ENCODE measurements at regions not wholly inside any gene's neighbourhood (a gene's known extent, or its start where the extent isn't known, plus 50 kb on each side); places are given as distances from the start of the nearest gene placed in this dataset.

- peaks cover 0 to 12% of the 10 kb centered on the region in 2 donors for H3K9me3 ChIP-seq (replicated peaks in 1 of 2; ENCODE audit: control insufficient read depth in 2 of 2, insufficient read depth in 1 of 2, low read depth in 1 of 2, low read length in 2 of 2)
- no CpG with 5 or more reads among the region's 60 CpGs for WGBS, 2 donors (ENCODE audit: extremely low coverage in 2 of 2, insufficient read length in 2 of 2, insufficient replicate concordance in 1 of 2)
These were observed 1076.3 kb downstream of the RPIA start for GRCh38 chr2:89767572-89768435.

DNA sequence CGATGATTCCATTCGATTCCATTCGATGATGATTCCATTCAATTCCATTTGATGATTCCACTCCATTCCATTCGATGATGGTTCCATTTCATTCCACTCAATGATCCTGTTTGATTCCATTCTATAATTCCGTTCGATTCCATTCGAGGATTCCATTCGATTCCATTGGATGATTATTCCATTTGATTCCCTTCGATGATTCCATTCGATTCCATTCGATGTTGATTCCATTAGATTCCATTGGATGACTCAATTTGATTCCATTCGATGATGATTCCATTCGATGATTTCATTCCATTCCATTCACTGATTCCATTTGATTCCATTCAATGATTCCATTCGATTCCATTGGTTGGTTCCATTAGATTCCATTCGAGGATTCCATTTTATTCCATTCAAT lies 1084.4 kb downstream of the RPIA start:
- DNase-seq (ENCODE audit: low spot score): no peak
- Histone ChIP-seq H3K4me1 (ENCODE audit: control insufficient read depth in 2 of 2, insufficient read depth in 1 of 2, low read depth in 1 of 2, low read length in 2 of 2) (no peaks in the 10 kb centered on the region), H3K23ac (ENCODE audit: low read depth, low read length, poor library complexity) (no peak overlapping the region), H3K79me1 (ENCODE audit: low read depth, low read length) (no peaks in the 10 kb centered on the region), H2BK15ac (ENCODE audit: low read length) (no peak overlapping the region), H3K9me3 (replicated peaks in 1 of 2; ENCODE audit: control insufficient read depth in 2 of 2, insufficient read depth in 1 of 2, low read depth in 1 of 2, low read length in 2 of 2) (peaks cover 5 to 7% of the 10 kb centered on the region in 2 donors), H3K18ac (ENCODE audit: low read length) (no peak overlapping the region), H3K14ac (ENCODE audit: low read length) (no peak overlapping the region), H4K91ac (ENCODE audit: low read depth, low read length, poor library complexity) (no peak overlapping the region), H2AFZ (ENCODE audit: low read length) (no peak overlapping the region), H3K36me3 (replicated peaks in 1 of 2; ENCODE audit: control insufficient read depth in 2 of 2, insufficient read depth in 2 of 2, low read length in 2 of 2) (no peaks in the 10 kb centered on the region), H3K4me3 (ENCODE audit: low read length in 2 of 2) (no peak overlapping the region), H2BK5ac (ENCODE audit: low read length) (no peak overlapping the region), H3K4ac (ENCODE audit: low read length) (no peak overlapping the region), H2BK12ac (ENCODE audit: low read length) (no peak overlapping the region), H2AK5ac (ENCODE audit: low read depth, low read length) (no peak overlapping the region), H2BK120ac (ENCODE audit: low read depth, low read length) (no peak overlapping the region), H4K8ac (ENCODE audit: low read depth, low read length) (no peak overlapping the region), H3K27me3 (ENCODE audit: control insufficient read depth in 3 of 3, insufficient read depth in 3 of 3, low read depth in 1 of 3, low read length in 3 of 3) (no peaks in the 10 kb centered on the region), H3K4me2 (ENCODE audit: insufficient read depth, low read length, poor library complexity, severe bottlenecking) (no peak overlapping the region), H3K9ac (ENCODE audit: low read depth, low read length, poor library complexity) (no peak overlapping the region), H3K27ac (replicated peaks; ENCODE audit: low read length) (no peak overlapping the region)
- no CpG with 5 or more reads among the region's 15 CpGs for WGBS, 2 donors (ENCODE audit: extremely low coverage in 2 of 2, insufficient read length in 2 of 2, insufficient replicate concordance in 1 of 2)

More at GRCh38 chr2:89767572-89768435, 1076.3 kb downstream of the RPIA start:
- Histone ChIP-seq H3K27ac (replicated peaks; ENCODE audit: low read length) (no peak overlapping the region), H3K4me3 (ENCODE audit: low read length in 2 of 2) (no peak overlapping the region), H3K14ac (ENCODE audit: low read length) (no peak overlapping the region), H3K36me3 (replicated peaks in 1 of 2; ENCODE audit: control insufficient read depth in 2 of 2, insufficient read depth in 2 of 2, low read length in 2 of 2) (no peaks in the 10 kb centered on the region), H3K79me1 (ENCODE audit: low read depth, low read length) (no peaks in the 10 kb centered on the region), H3K18ac (ENCODE audit: low read length) (no peak overlapping the region), H2BK5ac (ENCODE audit: low read length) (no peak overlapping the region), H2BK12ac (ENCODE audit: low read length) (no peak overlapping the region), H3K23ac (ENCODE audit: low read depth, low read length, poor library complexity) (no peak overlapping the region), H2BK120ac (ENCODE audit: low read depth, low read length) (no peak overlapping the region), H2BK15ac (ENCODE audit: low read length) (no peak overlapping the region), H2AK5ac (ENCODE audit: low read depth, low read length) (no peak overlapping the region), H3K4ac (ENCODE audit: low read length) (no peak overlapping the region), H3K4me2 (ENCODE audit: insufficient read depth, low read length, poor library complexity, severe bottlenecking) (peak overlapping the region; percentile 67), H4K91ac (ENCODE audit: low read depth, low read length, poor library complexity) (no peak overlapping the region), H3K4me1 (ENCODE audit: control insufficient read depth in 2 of 2, insufficient read depth in 1 of 2, low read depth in 1 of 2, low read length in 2 of 2) (no peaks in the 10 kb centered on the region), H2AFZ (ENCODE audit: low read length) (no peak overlapping the region), H4K8ac (ENCODE audit: low read depth, low read length) (no peak overlapping the region), H3K27me3 (ENCODE audit: control insufficient read depth in 3 of 3, insufficient read depth in 3 of 3, low read depth in 1 of 3, low read length in 3 of 3) (peaks cover 0 to 1% (median 0%) of the 10 kb centered on the region in 3 experiments), H3K9ac (ENCODE audit: low read depth, low read length, poor library complexity) (no peak overlapping the region)
- no peak for DNase-seq (ENCODE audit: low spot score)

- no peaks in the 10 kb centered on the region for H3K79me1 ChIP-seq (ENCODE audit: low read depth, low read length)
- H3K4me2 ChIP-seq (ENCODE audit: insufficient read depth, low read length, poor library complexity, severe bottlenecking): no peak overlapping the region
- H3K18ac ChIP-seq (ENCODE audit: low read length): no peak overlapping the region
- H2AFZ ChIP-seq (ENCODE audit: low read length): no peak overlapping the region
- no peak overlapping the region for H4K8ac ChIP-seq (ENCODE audit: low read depth, low read length)
- DNase-seq (ENCODE audit: low spot score): no peak
- no peaks in the 10 kb centered on the region for H3K4me1 ChIP-seq (ENCODE audit: control insufficient read depth in 2 of 2, insufficient read depth in 1 of 2, low read depth in 1 of 2, low read length in 2 of 2)
- H2BK15ac ChIP-seq (ENCODE audit: low read length): no peak overlapping the region
- no peak overlapping the region for H2BK5ac ChIP-seq (ENCODE audit: low read length)
- peaks cover 5 to 7% of the 10 kb centered on the region in 2 donors for H3K9me3 ChIP-seq (replicated peaks in 1 of 2; ENCODE audit: control insufficient read depth in 2 of 2, insufficient read depth in 1 of 2, low read depth in 1 of 2, low read length in 2 of 2)
- H3K4me3 ChIP-seq (ENCODE audit: low read length in 2 of 2): no peak overlapping the region
- H4K91ac ChIP-seq (ENCODE audit: low read depth, low read length, poor library complexity): no peak overlapping the region
- no peak overlapping the region for H3K9ac ChIP-seq (ENCODE audit: low read depth, low read length, poor library complexity)
- H2BK120ac ChIP-seq (ENCODE audit: low read depth, low read length): no peak overlapping the region
- H3K14ac ChIP-seq (ENCODE audit: low read length): no peak overlapping the region
- WGBS, 2 donors (ENCODE audit: extremely low coverage in 2 of 2, insufficient read length in 2 of 2, insufficient replicate concordance in 1 of 2): no CpG with 5 or more reads among the region's 15 CpGs
- no peak overlapping the region for H2BK12ac ChIP-seq (ENCODE audit: low read length)
- no peak overlapping the region for H3K27ac ChIP-seq (replicated peaks; ENCODE audit: low read length)
- no peaks in the 10 kb centered on the region for H3K36me3 ChIP-seq (replicated peaks in 1 of 2; ENCODE audit: control insufficient read depth in 2 of 2, insufficient read depth in 2 of 2, low read length in 2 of 2)
- H2AK5ac ChIP-seq (ENCODE audit: low read depth, low read length): no peak overlapping the region
- H3K4ac ChIP-seq (ENCODE audit: low read length): no peak overlapping the region
- H3K27me3 ChIP-seq (ENCODE audit: control insufficient read depth in 3 of 3, insufficient read depth in 3 of 3, low read depth in 1 of 3, low read length in 3 of 3): no peaks in the 10 kb centered on the region
- no peak overlapping the region for H3K23ac ChIP-seq (ENCODE audit: low read depth, low read length, poor library complexity)
These were observed 1088.8 kb downstream of the RPIA start for GRCh38 chr2:89780318-89780717.

GRCh38 chr2:89781962-89782361 lies 1090.5 kb downstream of the RPIA start:
- no peak overlapping the region for H3K23ac ChIP-seq (ENCODE audit: low read depth, low read length, poor library complexity)
- no peak overlapping the region for H3K4me2 ChIP-seq (ENCODE audit: insufficient read depth, low read length, poor library complexity, severe bottlenecking)
- H3K4me3 ChIP-seq (ENCODE audit: low read length in 2 of 2): no peak overlapping the region
- H3K27ac ChIP-seq (replicated peaks; ENCODE audit: low read length): no peak overlapping the region
- H4K8ac ChIP-seq (ENCODE audit: low read depth, low read length): no peak overlapping the region
- H2BK15ac ChIP-seq (ENCODE audit: low read length): no peak overlapping the region
- no peak overlapping the region for H2BK120ac ChIP-seq (ENCODE audit: low read depth, low read length)
- H3K9ac ChIP-seq (ENCODE audit: low read depth, low read length, poor library complexity): no peak overlapping the region
- no peak overlapping the region for H2AK5ac ChIP-seq (ENCODE audit: low read depth, low read length)
- H3K4ac ChIP-seq (ENCODE audit: low read length): no peak overlapping the region
- H3K9me3 ChIP-seq (replicated peaks in 1 of 2; ENCODE audit: control insufficient read depth in 2 of 2, insufficient read depth in 1 of 2, low read depth in 1 of 2, low read length in 2 of 2): peaks cover 0 to 7% of the 10 kb centered on the region in 2 donors
- no peak overlapping the region for H2BK12ac ChIP-seq (ENCODE audit: low read length)
- H3K4me1 ChIP-seq (ENCODE audit: control insufficient read depth in 2 of 2, insufficient read depth in 1 of 2, low read depth in 1 of 2, low read length in 2 of 2): no peaks in the 10 kb centered on the region
- no peaks in the 10 kb centered on the region for H3K79me1 ChIP-seq (ENCODE audit: low read depth, low read length)
- H4K91ac ChIP-seq (ENCODE audit: low read depth, low read length, poor library complexity): no peak overlapping the region
- no peak overlapping the region for H3K18ac ChIP-seq (ENCODE audit: low read length)
- no peaks in the 10 kb centered on the region for H3K36me3 ChIP-seq (replicated peaks in 1 of 2; ENCODE audit: control insufficient read depth in 2 of 2, insufficient read depth in 2 of 2, low read length in 2 of 2)
- H2AFZ ChIP-seq (ENCODE audit: low read length): no peak overlapping the region
- no peaks in the 10 kb centered on the region for H3K27me3 ChIP-seq (ENCODE audit: control insufficient read depth in 3 of 3, insufficient read depth in 3 of 3, low read depth in 1 of 3, low read length in 3 of 3)
- DNase-seq (ENCODE audit: low spot score): no peak
- no CpG with 5 or more reads among the region's 5 CpGs for WGBS, 2 donors (ENCODE audit: extremely low coverage in 2 of 2, insufficient read length in 2 of 2, insufficient replicate concordance in 1 of 2)
- H2BK5ac ChIP-seq (ENCODE audit: low read length): no peak overlapping the region
- H3K14ac ChIP-seq (ENCODE audit: low read length): no peak overlapping the region
